ENCODE measurements at regions not wholly inside any gene's neighbourhood (a gene's known extent, or its start where the extent isn't known, plus 50 kb on each side); places are given as distances from the start of the nearest gene placed in this dataset.

DNA sequence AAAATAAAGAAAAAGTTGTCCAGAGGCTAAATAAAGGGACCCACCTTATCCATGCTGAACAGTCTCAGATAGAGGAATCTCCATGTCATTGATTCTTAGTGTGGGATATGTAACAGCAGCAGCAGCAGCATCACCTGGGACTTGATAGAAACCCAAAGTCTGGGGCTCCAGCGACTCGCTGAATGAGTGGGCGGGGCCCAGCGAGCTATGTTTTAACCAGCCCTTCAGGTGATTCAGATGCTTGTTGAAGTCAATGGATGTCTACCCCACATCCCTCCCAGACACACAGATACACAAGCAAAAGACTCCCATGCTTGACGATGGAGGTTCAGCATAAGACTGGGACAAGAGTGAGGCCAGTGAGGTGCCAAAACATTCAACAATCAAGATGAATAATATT, 298.6 kb downstream of the UBE3D start:
- Histone ChIP-seq H3K9me3 (no peaks in the 10 kb centered on the region), H3K36me3 (no peaks in the 10 kb centered on the region), H3K27me3 (no peaks in the 10 kb centered on the region), H3K4me3 (ENCODE audit: low read depth, low read length) (no peak overlapping the region), H3K4me1 (no peaks in the 10 kb centered on the region)
- TF ChIP-seq, protein P1, sequence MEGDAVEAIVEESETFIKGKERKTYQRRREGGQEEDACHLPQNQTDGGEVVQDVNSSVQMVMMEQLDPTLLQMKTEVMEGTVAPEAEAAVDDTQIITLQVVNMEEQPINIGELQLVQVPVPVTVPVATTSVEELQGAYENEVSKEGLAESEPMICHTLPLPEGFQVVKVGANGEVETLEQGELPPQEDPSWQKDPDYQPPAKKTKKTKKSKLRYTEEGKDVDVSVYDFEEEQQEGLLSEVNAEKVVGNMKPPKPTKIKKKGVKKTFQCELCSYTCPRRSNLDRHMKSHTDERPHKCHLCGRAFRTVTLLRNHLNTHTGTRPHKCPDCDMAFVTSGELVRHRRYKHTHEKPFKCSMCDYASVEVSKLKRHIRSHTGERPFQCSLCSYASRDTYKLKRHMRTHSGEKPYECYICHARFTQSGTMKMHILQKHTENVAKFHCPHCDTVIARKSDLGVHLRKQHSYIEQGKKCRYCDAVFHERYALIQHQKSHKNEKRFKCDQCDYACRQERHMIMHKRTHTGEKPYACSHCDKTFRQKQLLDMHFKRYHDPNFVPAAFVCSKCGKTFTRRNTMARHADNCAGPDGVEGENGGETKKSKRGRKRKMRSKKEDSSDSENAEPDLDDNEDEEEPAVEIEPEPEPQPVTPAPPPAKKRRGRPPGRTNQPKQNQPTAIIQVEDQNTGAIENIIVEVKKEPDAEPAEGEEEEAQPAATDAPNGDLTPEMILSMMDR (IDR thresholded peaks at IDR 0.05; ENCODE audit: low read depth, low read length): no peak
- DNase-seq: no peak

DNA sequence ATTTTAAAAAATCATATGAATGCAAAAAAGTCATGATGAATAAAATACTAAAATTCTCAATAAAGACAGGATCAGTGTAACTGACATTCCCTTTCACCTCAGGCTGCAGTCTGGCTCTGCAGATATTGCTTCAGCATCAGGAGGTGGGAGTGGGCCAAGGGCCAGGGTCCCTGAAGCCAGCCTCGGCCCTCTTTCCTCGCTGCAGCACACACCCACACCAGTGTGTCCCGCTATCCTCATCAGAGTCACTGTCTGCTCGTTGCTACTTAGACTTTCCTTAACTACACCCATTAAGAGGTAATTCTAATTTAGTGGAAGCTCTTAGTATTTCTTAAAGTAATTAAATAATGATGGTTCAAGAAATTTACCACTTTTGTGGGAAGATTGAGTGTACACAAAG, 298.2 kb downstream of the UBE3D start:
- TF ChIP-seq, protein P1 (IDR thresholded peaks at IDR 0.05; ENCODE audit: low read depth, low read length): no peak
- H3K4me1 ChIP-seq: no peaks in the 10 kb centered on the region
- H3K4me3 ChIP-seq (ENCODE audit: low read depth, low read length): no peak overlapping the region
- no peaks in the 10 kb centered on the region for H3K27me3 ChIP-seq
- no peak for DNase-seq
- H3K36me3 ChIP-seq: no peaks in the 10 kb centered on the region
- H3K9me3 ChIP-seq: no peaks in the 10 kb centered on the region

DNA sequence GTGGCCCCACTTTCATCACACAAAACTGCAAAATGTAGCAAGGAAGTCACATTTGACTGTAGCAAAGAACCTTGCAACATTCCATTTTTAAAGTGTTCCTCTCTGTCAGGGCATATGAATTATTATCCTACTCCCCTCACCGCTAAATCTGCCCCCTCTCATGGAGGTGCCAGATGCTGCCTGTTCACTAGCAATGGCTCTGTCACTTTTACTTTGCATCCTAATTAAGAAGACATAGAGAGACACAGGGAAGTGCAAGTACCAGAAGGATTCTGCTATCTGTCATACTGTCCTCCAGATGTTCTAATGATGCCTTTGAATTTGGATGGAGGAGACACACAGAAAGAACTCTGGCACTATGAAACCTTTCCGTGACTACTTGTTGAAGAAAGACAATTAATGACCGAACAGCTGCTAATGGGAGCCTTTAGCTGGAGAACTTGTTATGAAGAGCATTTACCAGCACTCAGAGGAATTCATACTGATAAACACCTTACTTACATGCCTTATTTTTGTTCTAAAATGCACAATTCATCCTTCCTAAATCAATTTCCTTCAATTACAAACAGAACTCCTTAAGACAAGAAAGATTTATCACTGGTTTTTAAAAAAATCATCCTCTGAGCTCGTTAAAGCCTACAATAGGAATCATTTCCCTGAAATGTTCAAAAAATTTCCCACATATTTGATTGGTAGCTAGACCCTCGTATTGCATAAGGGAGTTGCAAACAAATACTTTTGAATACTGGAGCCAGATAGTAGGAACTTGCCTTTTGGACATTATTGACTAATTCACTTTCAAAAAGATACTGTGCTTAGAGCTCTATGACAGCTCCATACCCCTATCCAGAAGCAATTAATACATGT, 292.6 kb downstream of the UBE3D start:
- no peak overlapping the region for H3K4me3 ChIP-seq (ENCODE audit: low read depth, low read length)
- no peaks in the 10 kb centered on the region for H3K36me3 ChIP-seq
- H3K4me1 ChIP-seq: no peaks in the 10 kb centered on the region
- TF ChIP-seq, protein P1 (IDR thresholded peaks at IDR 0.05; ENCODE audit: low read depth, low read length): no peak
- H3K9me3 ChIP-seq: no peaks in the 10 kb centered on the region
- no peak for DNase-seq
- no peaks in the 10 kb centered on the region for H3K27me3 ChIP-seq

DNA sequence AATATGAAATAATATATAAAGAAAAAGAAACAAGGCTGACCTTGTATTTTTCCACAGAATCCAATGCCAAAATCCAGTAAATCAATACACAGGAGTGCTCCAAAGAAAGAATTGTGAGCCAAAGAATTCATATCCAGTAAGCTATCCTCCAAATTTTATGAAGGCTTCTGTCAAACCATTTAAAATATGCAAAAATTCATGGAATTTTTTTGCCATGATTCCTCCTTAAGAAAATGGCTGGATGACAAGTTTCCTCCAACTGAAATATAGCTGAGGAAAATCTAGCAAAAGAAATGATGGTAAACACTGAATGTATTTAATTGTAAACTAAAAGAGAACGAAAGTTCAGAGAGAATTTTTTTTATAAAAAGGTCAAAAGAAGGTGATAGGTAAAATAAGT, 290.3 kb downstream of the UBE3D start:
- Histone ChIP-seq H3K27me3 (no peaks in the 10 kb centered on the region), H3K9me3 (no peaks in the 10 kb centered on the region), H3K36me3 (no peaks in the 10 kb centered on the region), H3K4me3 (ENCODE audit: low read depth, low read length) (no peak overlapping the region), H3K4me1 (no peaks in the 10 kb centered on the region)
- TF ChIP-seq, protein P1 (IDR thresholded peaks at IDR 0.05; ENCODE audit: low read depth, low read length): no peak
- no peak for DNase-seq

DNA sequence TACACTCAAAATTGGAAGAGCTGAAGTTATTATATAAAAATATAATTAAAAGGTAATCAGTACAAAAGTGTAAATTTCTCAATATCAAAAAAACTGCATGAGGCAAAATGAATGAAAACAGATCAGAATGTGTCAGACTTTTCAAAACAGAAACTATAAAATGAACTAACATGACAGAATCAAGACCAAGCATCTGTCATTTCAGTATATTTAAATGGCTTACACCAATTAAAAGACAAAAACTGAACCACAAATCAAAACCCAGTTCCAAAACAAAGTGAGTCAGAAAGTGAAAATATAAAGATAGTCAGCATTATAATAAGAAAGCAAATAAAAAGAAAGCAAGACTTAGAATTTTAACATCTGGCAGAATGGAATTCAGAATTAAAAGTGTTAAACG, 289.7 kb downstream of the UBE3D start:
- Histone ChIP-seq H3K36me3 (no peaks in the 10 kb centered on the region), H3K9me3 (no peaks in the 10 kb centered on the region), H3K4me1 (no peaks in the 10 kb centered on the region), H3K4me3 (ENCODE audit: low read depth, low read length) (no peak overlapping the region), H3K27me3 (no peaks in the 10 kb centered on the region)
- DNase-seq: no peak
- TF ChIP-seq, protein P1 (IDR thresholded peaks at IDR 0.05; ENCODE audit: low read depth, low read length): no peak

DNA sequence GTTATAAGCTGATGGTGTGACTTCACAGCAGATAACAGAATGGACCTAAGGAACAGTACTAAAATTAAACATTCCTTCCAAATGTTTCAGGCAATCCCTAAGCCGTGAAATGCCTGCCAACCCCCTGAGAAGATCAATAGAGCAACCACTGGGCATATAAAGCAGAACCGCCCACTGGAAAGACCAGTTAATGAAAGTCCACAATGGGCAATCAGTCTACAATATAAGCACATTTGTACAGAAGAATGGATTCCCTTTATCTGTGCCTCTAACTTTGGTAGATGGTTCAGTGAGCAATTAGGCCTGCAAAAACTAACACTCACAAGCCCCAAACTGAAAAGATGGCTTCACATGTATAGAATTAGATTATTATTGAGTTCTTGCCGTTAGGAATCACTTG, 286.6 kb downstream of the UBE3D start:
- Histone ChIP-seq H3K9me3 (no peaks in the 10 kb centered on the region), H3K36me3 (no peaks in the 10 kb centered on the region), H3K4me3 (ENCODE audit: low read depth, low read length) (no peak overlapping the region), H3K4me1 (no peaks in the 10 kb centered on the region), H3K27me3 (no peaks in the 10 kb centered on the region)
- no peak for DNase-seq
- TF ChIP-seq, protein P1 (IDR thresholded peaks at IDR 0.05; ENCODE audit: low read depth, low read length): no peak

All from BE2C (cell line).